HL-60 (cell line): ENCODE measurements at regions not wholly inside any gene's neighbourhood (a gene's known extent, or its start where the extent isn't known, plus 50 kb on each side); places are given as distances from the start of the nearest gene placed in this dataset.

ENCODE experiments used
- DNase-seq, 2 experiments: peaks; one replicate each; pipeline ENCODE4 v3.0.0-alpha.2; 2010 to 2020; ENCODE audit warnings: low read depth in 1 of 2, low spot score in 1 of 2
- H3K27ac ChIP-seq: fragments of 250-450 bp; sonication (Bioruptor Pico); replicated peaks from 2 replicates; pipeline ENCODE4 v1.5.1; 2020; ENCODE audit warnings: mild to moderate bottlenecking, moderate library complexity
- H3K27me3 ChIP-seq: fragments of 250-450 bp; sonication (Bioruptor Pico); 2 replicates; pipeline ENCODE4 v1.5.1; 2021; ENCODE audit warnings: mild to moderate bottlenecking, moderate library complexity; ENCODE audit not compliant: insufficient read depth, poor library complexity, severe bottlenecking
- H3K4me3 ChIP-seq: replicated peaks from 2 replicates; pipeline ENCODE4 v1.5.1; 2011; ENCODE audit warnings: mild to moderate bottlenecking, control low read depth, low read length; ENCODE audit not compliant: insufficient read depth
- GABPA ChIP-seq: IDR thresholded peaks from 2 replicates; pipeline ENCODE4 v1.6.1; 2012; ENCODE audit warnings: low read depth
- POLR2AphosphoS5 ChIP-seq: IDR thresholded peaks from 2 replicates; pipeline ENCODE4 v1.6.1; 2012; ENCODE audit warnings: low read depth
- REST ChIP-seq: IDR thresholded peaks from 2 replicates; pipeline ENCODE4 v1.6.1; 2012; ENCODE audit warnings: low read depth; ENCODE audit not compliant: insufficient replicate concordance
- SPI1 ChIP-seq: IDR thresholded peaks from 2 replicates; pipeline ENCODE4 v1.6.1; 2012; ENCODE audit warnings: low read depth, mild to moderate bottlenecking, borderline replicate concordance
- TF ChIP-seq, protein P1 (sequence below): IDR thresholded peaks from one replicate; pipeline ENCODE4 v1.5.1; 2011; ENCODE audit warnings: low read length, control low read depth, inconsistent platforms; ENCODE audit not compliant: insufficient read depth

GRCh38 chr12:90839346-90839745 lies 115.6 kb downstream of the CCER1 start:
- no peaks in the 10 kb centered on the region for H3K27me3 ChIP-seq
- no peak for DNase-seq
- H3K27ac ChIP-seq: no peak overlapping the region
- H3K4me3 ChIP-seq: no peak overlapping the region
- TF ChIP-seq REST: no peak
- TF ChIP-seq, protein P1, sequence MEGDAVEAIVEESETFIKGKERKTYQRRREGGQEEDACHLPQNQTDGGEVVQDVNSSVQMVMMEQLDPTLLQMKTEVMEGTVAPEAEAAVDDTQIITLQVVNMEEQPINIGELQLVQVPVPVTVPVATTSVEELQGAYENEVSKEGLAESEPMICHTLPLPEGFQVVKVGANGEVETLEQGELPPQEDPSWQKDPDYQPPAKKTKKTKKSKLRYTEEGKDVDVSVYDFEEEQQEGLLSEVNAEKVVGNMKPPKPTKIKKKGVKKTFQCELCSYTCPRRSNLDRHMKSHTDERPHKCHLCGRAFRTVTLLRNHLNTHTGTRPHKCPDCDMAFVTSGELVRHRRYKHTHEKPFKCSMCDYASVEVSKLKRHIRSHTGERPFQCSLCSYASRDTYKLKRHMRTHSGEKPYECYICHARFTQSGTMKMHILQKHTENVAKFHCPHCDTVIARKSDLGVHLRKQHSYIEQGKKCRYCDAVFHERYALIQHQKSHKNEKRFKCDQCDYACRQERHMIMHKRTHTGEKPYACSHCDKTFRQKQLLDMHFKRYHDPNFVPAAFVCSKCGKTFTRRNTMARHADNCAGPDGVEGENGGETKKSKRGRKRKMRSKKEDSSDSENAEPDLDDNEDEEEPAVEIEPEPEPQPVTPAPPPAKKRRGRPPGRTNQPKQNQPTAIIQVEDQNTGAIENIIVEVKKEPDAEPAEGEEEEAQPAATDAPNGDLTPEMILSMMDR: no peak
- TF ChIP-seq GABPA: no peak
- no peak for TF ChIP-seq POLR2AphosphoS5
- TF ChIP-seq SPI1: no peak

DNA sequence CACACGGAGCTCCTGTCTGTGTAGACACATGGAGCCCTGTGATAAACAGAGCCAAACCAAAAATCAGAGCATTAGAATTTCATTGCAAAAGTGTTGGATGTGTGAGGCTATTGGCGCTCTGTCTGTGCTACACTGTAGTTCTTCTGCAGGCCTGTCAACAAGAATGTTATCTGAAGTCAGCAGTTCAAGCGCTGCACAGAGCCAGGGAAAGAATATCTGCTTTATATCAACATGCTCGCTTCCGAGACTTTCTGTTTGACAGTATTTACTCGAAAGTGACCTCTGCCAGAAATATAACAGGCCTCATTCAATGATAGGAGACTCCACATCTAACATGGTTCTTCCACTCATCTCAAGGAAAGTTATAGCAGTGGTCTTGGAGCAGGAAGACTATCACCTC lies 118.3 kb downstream of the CCER1 start:
- no peak for TF ChIP-seq POLR2AphosphoS5
- TF ChIP-seq GABPA: no peak
- Histone ChIP-seq H3K27ac (no peak overlapping the region), H3K4me3 (no peak overlapping the region), H3K27me3 (no peaks in the 10 kb centered on the region)
- no peak for DNase-seq

GRCh38 chr12:90833228-90833627 lies 121.7 kb downstream of the CCER1 start:
- H3K27me3 ChIP-seq: no peaks in the 10 kb centered on the region
- no peak for DNase-seq
- no peak for TF ChIP-seq GABPA
- peak; percentile 66; the same call in 1 of the 2 replicates for TF ChIP-seq SPI1
- no peak overlapping the region for H3K4me3 ChIP-seq
- no peak overlapping the region for H3K27ac ChIP-seq

GRCh38 chr12:90832427-90832826 lies 122.5 kb downstream of the CCER1 start:
- no peak overlapping the region for H3K27ac ChIP-seq
- TF ChIP-seq POLR2AphosphoS5 (no peak), SPI1 (no peak), REST (no peak), GABPA (no peak)
- TF ChIP-seq, protein P1: no peak
- DNase-seq: no peak
- no peaks in the 10 kb centered on the region for H3K27me3 ChIP-seq
- H3K4me3 ChIP-seq: no peak overlapping the region

DNA sequence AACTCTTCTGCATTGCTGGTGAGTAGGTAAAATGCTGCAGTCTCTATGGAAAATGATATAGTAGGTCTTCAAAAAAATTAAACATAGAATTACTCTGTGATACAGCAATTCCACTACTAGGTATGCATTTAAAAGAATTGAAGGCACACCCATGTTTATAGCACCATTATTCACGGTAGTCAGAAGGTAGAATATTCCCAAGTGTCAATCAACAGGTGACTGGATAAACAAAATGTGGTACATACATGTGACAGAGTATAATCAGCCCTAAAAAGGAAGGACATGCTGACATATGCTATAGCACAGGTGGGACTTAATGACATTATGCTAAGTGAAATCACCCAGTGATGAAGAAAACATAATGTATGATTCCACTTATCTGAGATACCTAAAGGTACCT lies 123.3 kb downstream of the CCER1 start:
- no peak for DNase-seq
- H3K27me3 ChIP-seq: no peaks in the 10 kb centered on the region
- TF ChIP-seq, protein P1: no peak
- no peak for TF ChIP-seq REST
- TF ChIP-seq SPI1: no peak
- no peak for TF ChIP-seq GABPA
- no peak for TF ChIP-seq POLR2AphosphoS5
- H3K27ac ChIP-seq: no peak overlapping the region
- no peak overlapping the region for H3K4me3 ChIP-seq
